NCI-H2171 treated with DMSO at 0.1 percent for 48 hours (cell line): ENCODE measurements at regions not wholly inside any gene's neighbourhood (a gene's known extent, or its start where the extent isn't known, plus 50 kb on each side); places are given as distances from the start of the nearest gene placed in this dataset.

Experiments used
- DNase-seq: peaks from one replicate; lab custom pipeline; 2025; lab: John Stamatoyannopoulos, UW

DNA sequence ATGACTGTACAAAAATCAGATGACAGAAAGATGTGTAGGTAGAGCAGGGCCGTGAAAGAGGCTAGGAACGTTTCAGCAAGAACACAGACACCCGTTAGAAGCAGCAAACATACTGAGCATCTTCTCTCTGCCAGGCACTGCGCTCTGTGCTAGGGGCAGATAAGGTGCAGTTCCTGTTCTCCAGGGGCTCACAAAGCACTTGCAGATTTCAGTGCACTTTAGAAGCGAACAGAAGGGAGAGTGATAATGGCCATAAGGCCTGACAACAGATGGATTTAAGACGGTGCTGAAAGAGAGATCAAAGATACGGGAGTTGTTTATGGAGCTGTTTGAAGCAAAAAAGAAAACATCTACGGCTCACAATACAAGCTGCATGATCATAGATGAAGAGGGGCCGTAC, 200.3 kb upstream of the FOXD3 start:
- DNase-seq, result peak; percentile 56

DNA sequence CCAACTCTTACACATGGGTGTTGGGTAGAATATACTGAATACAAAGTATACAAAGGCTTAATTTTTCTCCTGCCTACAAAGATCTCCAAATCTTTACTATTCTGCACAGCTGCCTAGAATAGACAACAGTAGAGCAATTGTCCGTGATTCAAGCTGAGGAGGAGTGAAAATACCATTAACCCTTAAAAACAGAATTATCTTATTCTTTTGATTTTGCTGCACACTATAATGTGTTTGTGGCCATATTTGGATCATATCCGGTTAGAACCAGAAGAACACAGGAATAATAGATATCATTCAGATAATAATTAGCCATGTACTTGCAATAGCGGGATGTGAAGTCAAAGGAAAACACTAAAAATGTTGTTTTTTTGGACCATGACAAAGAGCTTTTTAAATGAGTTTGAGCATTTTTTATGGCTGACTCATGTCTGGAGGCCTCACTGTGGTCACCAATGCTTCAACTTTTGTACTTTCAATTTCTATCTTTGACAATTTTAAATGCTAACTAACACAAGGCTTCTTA, 197.6 kb upstream of the FOXD3 start:
- no peak for DNase-seq

DNA sequence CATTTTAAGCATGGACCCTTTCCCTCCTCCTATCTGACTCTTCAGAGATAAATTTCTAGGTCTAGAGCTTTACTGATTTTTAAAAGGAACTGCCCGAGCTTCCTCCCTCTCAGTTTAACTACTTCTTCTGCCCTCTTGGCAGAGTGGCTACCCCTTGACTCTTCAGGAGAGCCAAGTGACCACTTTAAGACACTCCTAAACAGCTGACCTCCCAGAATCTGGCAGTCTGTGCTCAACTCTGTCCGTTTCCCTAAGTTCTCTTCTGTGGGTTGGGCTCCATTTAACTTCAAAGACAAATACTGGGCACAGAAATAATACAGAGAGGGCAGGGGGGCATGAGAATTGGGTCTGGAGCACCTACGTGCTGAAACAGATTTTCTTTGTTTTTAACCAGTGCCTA, 196.3 kb upstream of the FOXD3 start:
- DNase-seq, result no peak

DNA sequence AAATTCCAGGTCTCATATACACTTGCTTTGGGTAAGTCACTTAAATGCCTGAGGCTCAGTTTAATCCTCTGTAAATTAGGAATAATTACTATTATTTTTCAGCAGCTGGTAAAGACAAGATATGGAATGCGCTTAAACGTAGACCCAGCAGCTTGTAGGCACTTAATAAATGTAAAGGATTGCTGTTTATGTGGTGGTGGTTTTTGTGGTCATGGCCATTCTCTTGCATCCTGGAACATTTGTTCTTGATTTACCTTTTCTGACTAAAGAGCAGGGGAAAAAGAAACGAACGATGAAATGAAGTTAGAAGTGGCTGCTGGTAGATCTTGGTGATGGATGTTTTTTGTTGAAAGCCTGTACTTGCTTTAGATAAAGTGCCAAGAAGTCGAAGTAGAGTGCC, 195.0 kb upstream of the FOXD3 start:
- no peak for DNase-seq

DNA sequence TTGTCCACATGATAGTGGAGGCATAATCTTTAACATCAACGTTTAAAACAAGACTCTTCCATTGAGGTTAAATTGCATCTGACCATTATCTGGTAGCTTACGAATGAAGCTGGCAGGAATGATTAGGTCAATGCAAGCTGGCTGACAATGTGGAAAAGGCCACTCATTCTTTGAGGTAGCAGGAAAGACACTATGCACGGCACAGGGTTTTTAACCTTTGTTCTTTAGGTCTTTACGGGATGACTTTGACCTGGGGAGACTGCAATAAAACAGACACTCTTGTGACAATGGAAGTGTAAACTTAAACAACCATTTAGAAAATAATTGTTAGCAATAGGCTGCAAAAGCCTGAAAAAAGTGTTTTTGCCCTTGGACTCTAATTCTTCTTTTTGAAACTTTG, 193.8 kb upstream of the FOXD3 start:
- no peak for DNase-seq

DNA sequence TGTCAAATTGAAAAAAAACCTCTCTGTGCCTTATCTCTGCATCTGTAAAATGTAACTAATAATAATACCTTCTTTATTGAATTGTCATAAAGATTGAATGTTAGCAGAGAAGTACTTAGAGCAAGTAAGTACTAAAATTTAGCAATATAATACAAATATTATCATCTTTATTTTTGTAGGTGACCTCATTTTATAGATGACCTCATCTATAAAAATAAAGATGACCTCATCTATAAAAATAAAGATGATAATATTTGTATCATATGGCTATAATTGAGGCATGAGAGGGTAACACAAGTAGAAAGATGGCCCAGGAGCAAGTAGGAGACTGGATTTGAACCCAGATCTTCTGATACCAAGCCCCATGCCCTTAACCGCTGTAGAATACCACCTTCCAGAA, 193.2 kb upstream of the FOXD3 start:
- no peak for DNase-seq

DNA sequence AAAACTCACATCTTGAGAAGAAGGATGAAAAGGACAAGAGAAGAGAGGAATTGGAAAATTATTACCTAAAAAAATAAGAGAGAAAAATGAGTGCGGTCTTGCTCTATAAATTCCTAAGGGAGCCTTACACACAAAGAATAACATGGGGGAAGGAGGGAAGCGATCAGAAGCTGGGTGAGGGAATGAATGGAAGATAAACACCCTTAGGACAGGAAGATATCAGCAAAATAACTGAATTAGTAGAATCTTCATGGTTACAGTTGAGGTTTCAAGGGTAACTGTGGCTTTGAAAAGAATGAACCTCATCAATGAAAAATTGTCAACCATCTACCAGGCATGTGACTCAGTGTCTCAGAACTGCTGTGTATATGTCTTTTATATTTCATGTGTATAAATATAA, 192.5 kb upstream of the FOXD3 start:
- no peak for DNase-seq

DNA sequence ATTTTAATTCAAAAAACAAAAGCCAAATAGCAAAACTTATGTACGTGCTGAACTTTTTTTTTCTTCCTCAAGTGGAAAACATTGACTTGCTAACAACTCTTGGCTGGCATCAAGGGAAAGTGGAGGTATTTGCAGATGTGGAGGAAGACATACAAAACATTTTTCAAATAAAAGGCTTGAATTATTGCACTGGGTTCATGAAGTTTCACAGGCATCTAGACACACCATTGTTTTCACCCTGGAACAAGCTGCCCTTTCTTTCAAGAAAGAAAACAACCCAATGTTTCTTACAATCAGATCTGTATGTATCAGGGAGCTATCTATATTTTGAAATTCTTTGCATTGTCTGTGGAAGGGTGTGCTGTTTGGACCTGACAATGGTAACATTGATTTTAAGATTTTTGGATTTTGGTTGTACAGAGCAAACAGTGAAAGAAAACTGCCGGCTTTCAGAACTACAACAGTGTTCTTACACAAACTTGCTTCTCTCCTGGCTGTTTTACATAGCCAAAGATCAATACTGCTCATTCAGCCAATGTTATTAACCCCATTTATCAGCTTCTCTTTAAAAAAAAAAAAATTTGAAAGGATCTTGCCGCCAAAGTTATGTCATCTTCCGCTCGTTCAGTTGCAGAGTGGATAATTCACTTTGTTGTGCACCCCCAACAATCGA, 187.7 kb upstream of the FOXD3 start:
- DNase-seq, result no peak

DNA sequence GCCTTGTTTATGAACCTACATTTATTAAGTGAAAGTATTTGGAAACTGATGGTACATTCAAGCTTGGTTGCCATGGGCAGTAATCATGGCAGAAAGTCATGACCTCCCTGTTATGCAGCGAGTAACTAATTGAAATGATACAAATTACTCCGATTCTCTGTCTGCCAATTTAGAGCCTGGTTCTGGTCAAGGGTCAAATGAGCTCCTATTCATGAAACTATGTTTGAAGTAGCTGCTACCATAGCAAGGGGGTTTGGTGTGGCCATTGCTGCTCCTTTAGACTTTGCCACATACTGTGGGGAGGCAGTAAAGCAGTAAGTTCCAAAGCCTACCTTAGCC, 187.2 kb upstream of the FOXD3 start:
- DNase-seq, result no peak

DNA sequence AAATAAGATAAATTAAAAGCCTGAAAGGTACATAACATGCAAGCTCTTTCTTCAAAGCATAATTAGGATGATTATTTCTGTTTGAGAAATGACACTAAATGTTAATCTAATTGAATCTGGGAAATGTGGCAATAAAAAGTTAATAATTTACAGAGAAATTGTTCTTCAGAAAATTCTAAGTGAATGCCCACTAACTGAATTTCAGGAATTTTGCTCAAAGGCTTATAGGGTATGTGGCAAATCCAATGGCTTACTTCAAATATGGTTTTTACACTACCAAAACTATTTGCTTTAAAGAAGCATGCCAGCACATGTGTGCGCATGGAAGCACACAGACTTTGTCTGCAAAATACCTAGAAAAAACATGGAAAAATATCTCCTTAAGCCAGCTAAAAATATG, 186.6 kb upstream of the FOXD3 start:
- DNase-seq, result no peak

DNA sequence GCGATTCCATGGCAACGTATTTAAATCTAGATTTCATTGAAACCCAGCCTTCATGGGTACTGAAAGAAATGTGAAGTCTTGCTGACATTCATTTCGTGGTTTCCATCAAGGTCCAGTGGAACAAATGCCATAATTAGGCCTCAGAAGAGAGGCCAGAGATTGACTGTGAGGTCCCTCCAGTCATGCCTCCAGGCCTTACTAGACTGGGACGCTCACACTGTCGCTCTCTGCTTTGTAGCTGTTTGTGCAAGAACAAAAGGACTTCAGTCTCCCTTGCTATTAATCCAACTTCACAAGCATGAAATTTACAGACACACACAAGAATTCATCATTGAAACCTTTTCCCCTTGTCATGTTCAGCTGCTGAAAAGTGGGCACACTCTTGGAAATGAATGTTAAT, 180.4 kb upstream of the FOXD3 start:
- DNase-seq, result no peak

DNA sequence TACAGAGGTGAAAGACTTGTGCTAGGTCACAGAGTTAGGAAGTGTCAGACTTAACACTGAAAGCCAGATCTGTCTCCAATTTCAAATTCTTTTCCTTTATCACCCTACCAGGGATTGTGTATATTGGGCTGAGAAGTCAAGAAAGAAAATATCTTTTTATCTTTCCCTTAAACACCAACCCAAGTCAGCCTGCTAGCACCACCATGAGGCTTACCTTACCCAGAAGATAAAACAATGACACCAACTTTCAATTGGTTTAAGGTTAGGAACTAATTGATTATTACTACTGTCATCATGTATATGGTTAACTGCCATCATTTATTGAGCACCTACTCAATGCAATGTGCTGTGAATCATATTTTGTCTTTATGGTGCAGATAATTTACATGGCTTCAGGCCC, 178.9 kb upstream of the FOXD3 start:
- DNase-seq, result no peak

DNA sequence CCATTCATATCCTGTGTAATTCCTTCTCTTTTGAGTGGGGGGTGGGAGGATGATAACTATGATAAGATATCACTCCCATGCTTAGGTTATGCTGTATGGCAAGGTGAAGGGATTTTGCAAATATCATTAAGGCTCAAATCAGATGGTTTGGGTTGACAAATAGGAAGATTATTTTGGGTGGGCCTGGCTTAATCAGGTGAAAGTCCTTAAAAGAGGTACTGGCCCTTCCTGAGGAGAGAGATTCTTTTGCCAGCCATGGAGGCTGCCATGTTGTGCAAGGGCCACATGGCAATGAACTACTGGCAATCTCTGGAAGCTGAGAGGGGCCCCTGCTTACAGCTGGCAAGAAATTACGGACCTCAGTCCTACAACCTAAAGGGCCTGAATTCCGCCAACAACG, 174.6 kb upstream of the FOXD3 start:
- no peak for DNase-seq

DNA sequence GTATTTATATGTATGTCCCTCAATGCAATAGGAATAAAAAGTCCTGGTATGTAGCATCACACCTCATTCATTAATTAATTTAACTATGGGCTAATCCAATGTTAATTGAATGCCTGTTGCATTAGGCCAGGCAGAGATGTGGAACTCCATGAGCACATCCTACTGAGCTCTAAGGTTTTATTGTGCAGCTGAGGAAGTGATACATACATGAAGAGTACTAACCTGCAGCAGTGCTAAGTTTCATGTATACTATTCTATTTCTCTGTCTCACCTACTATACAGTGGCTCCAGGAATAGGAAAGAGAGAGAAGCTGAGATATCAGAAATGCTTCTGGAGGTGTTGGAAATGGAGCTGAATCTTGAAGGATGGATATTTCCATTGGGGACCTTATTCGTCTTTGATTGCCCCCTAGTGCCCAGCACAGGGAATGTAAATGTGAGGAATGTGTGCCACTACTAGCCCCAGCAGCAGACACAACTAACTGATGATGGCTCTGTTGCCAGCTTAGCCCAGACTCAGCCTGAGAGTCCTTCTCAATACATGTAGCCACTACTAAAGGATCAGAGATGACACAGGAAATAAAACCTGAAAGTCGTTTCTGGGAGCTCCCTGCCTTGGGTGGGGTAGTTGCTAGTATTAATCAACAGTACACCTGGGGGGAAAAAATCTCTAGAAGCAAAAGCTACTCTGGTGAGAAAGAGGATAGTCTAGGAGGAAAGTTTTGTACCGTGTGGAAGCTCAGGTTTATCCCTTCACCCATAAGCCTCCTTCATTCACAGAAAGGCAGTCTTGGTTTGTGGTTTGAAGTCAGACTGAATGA, 173.3 kb upstream of the FOXD3 start:
- no peak for DNase-seq

DNA sequence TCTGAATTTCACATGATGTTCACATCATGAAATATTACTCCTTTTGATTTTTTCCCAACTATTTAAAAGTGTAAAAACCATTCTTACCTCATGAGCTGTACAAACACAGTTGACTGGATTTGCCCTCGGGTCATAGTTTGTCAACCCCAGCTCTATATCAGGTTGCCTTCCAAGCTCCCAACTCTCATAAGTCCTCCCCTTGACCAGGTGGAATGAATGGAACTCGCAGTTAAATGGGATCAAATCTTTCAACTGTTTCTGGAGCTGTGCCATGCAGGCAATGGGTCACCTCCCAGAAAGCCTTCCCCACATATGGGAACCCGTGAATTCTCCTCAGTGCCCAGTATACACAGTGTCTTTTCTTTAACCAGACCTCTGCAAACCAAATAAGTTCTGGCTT, 169.8 kb upstream of the FOXD3 start:
- no peak for DNase-seq

DNA sequence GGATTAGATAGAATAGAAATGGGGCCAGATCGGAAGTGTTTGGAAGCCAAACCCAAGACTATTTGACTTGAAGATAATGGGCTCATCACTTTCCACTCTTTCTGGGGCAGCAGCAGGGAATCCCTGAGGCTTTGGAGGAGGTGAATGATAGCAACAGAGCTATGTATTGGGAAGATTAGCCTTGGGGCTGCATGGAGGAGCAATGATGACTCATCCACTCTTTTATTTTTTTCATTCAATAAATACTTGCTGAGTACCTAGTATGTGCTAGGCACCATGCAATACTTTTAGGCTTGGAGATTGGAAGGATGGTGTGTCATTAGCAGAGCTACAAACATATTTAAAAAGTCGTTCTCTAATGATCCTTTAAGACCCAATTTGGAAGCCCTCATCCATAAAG, 166.9 kb upstream of the FOXD3 start:
- DNase-seq, result no peak

DNA sequence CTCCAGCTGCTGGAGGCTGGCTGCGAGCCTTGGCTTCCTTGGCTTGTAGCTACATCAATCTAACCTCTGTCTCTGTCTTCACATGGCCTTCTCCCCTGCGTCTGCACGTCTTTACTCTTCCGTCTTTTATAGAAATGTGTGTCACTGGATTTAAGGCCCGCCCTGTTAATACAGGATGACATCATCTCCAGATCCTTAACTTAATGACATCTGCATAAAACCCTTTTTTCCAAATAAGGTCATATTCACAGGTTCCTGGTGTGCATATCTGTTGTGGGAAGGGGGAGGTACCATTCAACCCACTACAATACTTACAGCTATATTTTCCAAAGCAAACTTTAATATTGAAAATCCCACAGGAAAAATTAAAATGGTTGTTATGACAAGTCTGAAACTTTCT, 165.3 kb upstream of the FOXD3 start:
- no peak for DNase-seq

DNA sequence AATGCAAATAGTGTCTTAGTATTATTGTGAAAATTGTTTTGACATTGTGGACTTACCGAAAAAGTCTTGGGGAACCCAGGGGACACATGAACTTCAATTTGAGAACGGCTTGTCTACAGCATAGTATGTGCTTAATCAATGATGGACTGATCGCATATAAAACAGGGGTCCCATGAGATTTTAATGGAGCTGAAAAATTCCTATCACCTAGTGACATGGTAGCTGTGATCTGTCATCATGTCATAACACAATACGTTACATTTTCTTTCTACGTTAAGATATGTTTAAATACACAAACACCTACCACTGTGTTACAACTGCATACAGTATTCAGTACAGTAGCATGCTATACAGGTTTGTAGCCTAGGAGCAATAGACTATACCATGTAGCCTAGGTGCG, 153.3 kb upstream of the FOXD3 start:
- no peak for DNase-seq

DNA sequence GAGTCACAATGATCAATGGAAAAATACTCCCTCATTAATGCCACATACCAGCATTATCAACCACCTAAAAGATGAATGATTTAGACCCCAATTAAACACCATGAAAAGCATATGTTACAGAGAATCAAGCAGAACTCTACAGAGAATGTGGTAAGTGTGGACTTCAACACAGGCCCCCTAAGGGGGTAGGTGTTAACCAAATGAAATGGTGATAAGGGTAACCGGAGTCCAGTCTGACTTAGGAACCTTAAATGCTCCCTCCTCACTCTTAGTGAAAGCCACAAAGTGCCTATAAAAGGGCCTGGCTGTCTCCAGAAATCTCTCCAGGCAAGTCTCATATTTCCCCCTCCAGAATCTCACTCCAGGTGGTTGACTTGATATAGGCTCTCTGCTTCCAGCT, 149.2 kb upstream of the FOXD3 start:
- DNase-seq, result no peak

DNA sequence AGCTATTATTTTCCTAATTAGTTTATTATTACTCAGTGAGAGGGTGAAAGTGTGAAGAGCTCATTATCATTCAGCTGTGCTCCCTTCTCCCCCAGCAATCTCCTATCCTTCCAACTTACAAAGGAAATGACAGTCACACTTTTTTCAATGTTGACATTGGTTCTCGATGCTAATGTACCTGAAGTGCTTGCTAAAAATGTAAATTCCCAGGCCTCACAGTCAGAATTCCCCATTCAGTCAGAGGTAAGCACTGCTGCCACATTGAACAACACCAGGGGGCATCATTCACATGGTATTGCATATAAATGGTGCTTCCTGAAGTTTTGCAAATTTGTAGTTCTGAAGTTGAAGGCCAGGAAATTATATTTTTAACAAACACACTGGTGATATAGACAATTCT, 132.7 kb upstream of the FOXD3 start:
- no peak for DNase-seq

DNA sequence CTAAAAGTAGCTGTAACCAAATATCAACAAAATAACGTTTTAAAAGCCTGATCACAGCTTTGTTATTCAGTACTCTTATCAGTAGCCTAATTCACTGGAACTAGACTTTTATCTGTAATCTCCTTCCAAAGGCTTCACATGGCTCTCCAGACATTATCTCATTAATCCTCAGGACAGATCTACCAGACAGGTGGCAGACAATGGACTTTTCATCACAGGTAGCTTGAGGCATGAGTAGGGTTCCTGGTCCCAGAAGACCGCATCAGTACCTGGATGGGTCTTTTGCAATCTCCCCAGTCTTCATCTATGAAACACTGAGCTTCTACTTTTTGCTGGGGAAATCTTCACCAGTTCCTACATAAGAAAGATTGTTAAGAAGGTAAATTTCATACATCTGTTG, 132.2 kb upstream of the FOXD3 start:
- DNase-seq, result no peak

DNA sequence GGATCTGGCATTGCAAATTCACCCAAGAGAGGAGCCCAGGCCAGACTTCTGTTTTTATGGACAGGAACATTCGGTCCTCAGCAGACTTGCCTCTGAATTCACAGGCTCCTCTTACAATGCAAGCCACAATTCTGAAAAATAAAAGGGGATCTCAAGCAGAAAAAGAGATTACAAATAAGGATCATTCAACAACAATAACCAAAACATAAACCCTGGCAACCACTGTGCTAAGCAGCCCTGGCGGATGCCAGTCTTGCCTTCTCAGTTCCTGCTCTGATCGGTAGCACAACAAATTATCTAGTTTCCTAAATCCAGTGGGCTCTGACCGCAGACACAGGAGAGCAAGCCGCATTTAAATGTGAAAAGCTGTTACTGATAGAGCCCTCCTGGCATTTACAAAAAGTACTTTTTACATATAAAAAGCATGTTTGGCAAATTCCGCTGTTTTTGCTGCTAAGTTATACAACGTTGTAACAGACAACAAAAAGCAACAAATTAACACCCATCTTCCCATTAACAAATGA, 123.4 kb upstream of the FOXD3 start:
- DNase-seq, result no peak

DNA sequence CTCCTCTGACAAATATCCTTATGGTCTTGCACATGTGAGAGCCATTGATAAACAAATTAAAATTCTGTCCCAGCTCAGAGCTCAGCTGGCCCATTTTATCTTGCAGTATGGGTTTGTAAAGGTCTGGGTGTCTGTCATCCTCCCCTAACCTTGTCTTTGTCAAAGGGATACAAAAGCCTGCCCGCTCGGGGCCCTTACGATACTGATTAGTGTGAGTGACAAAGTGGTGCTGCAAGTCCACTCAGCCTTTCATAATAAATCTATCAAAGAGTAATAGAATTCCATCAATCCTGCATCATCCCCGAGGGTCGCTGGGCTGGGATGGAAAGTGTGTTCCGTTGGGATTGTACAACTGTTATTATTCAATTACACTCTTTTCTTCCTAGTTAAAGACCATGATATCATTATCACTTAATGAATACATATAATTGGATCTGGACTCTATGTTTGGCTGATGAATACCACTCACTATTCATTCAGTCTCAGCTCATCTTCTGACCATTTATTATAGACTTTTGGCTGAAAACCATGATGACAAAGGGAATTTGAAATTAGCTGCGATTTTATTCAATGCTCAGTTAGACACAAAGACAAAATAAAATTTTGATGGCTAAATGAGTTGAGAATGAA, 122.5 kb upstream of the FOXD3 start:
- DNase-seq, result no peak
